ENCODE measurements at regions not wholly inside any gene's neighbourhood (a gene's known extent, or its start where the extent isn't known, plus 50 kb on each side); places are given as distances from the start of the nearest gene placed in this dataset.

- no peak for TF ChIP-seq SIRT6 (IDR thresholded peaks at IDR 0.05; ENCODE audit: low read depth, low read length)
- TF ChIP-seq EZH2 (IDR thresholded peaks at IDR 0.05; ENCODE audit: borderline replicate concordance, low read depth, low read length) = no peak
- TF ChIP-seq ELK3 (CRISPR knock-in tag; IDR thresholded peaks at IDR 0.05) = no peak
- no peak for TF ChIP-seq ATF7 (IDR thresholded peaks at IDR 0.05)
- TF ChIP-seq MXI1 (IDR thresholded peaks at IDR 0.05; ENCODE audit: low read depth, low read length) = no peak
- no peak for TF ChIP-seq PATZ1 (CRISPR knock-in tag; IDR thresholded peaks at IDR 0.05; ENCODE audit: borderline replicate concordance)
- TF ChIP-seq E2F1 (CRISPR knock-in tag; IDR thresholded peaks at IDR 0.05) = no peak
- TF ChIP-seq CTCF (IDR thresholded peaks at IDR 0.05 in 2 of 3, conservative IDR thresholded peaks at IDR 0.05 in 1 of 3; ENCODE audit: insufficient read depth in 2 of 3, low read depth in 1 of 3, low read length in 3 of 3) = no peak
Observed at GRCh38 chr12:24287963-24288362, 338.5 kb upstream of the SOX5 start.
